ENCODE measurements at regions not wholly inside any gene's neighbourhood (a gene's known extent, or its start where the extent isn't known, plus 50 kb on each side); places are given as distances from the start of the nearest gene placed in this dataset.

- no peak overlapping the region for H3K9ac ChIP-seq (ENCODE audit: low read length)
- no peaks in the 10 kb centered on the region for H3K36me3 ChIP-seq (ENCODE audit: insufficient read depth, low read length)
- no peak overlapping the region for H3K4me3 ChIP-seq (ENCODE audit: low read depth in 1 of 2, low read length in 2 of 2)
- H3K4me1 ChIP-seq (ENCODE audit: insufficient read depth, low read length): no peaks in the 10 kb centered on the region
- H3K27me3 ChIP-seq (ENCODE audit: control insufficient read depth in 1 of 2, insufficient read depth in 2 of 2, low read length in 2 of 2): no peaks in the 10 kb centered on the region
- no peak overlapping the region for H3K27ac ChIP-seq (ENCODE audit: low read depth, low read length)
- no peaks in the 10 kb centered on the region for H3K9me3 ChIP-seq (ENCODE audit: low read length)
These were observed 235.4 kb upstream of the SESN3 start for GRCh38 chr11:95466416-95466815.

GRCh38 chr11:95465887-95466286 is 234.9 kb upstream of the SESN3 start:
- Histone ChIP-seq H3K27me3 (ENCODE audit: control insufficient read depth in 1 of 2, insufficient read depth in 2 of 2, low read length in 2 of 2) (no peaks in the 10 kb centered on the region), H3K9me3 (ENCODE audit: low read length) (no peaks in the 10 kb centered on the region), H3K4me1 (ENCODE audit: insufficient read depth, low read length) (no peaks in the 10 kb centered on the region), H3K9ac (ENCODE audit: low read length) (no peak overlapping the region), H3K27ac (ENCODE audit: low read depth, low read length) (no peak overlapping the region), H3K36me3 (ENCODE audit: insufficient read depth, low read length) (no peaks in the 10 kb centered on the region), H3K4me3 (ENCODE audit: low read depth in 1 of 2, low read length in 2 of 2) (no peak overlapping the region)

GRCh38 chr11:95461858-95462257 is 230.9 kb upstream of the SESN3 start:
- no peaks in the 10 kb centered on the region for H3K36me3 ChIP-seq (ENCODE audit: insufficient read depth, low read length)
- no peaks in the 10 kb centered on the region for H3K9me3 ChIP-seq (ENCODE audit: low read length)
- H3K4me1 ChIP-seq (ENCODE audit: insufficient read depth, low read length): peaks cover 9% of the 10 kb centered on the region
- no peaks in the 10 kb centered on the region for H3K27me3 ChIP-seq (ENCODE audit: control insufficient read depth in 1 of 2, insufficient read depth in 2 of 2, low read length in 2 of 2)
- H3K27ac ChIP-seq (ENCODE audit: low read depth, low read length): no peak overlapping the region
- H3K4me3 ChIP-seq (ENCODE audit: low read depth in 1 of 2, low read length in 2 of 2): no peak overlapping the region
- H3K9ac ChIP-seq (ENCODE audit: low read length): no peak overlapping the region

- no peaks in the 10 kb centered on the region for H3K27me3 ChIP-seq (ENCODE audit: control insufficient read depth in 1 of 2, insufficient read depth in 2 of 2, low read length in 2 of 2)
- H3K4me3 ChIP-seq (ENCODE audit: low read depth in 1 of 2, low read length in 2 of 2): no peak overlapping the region
- no peaks in the 10 kb centered on the region for H3K36me3 ChIP-seq (ENCODE audit: insufficient read depth, low read length)
- peaks cover 9% of the 10 kb centered on the region for H3K4me1 ChIP-seq (ENCODE audit: insufficient read depth, low read length)
- no peak overlapping the region for H3K9ac ChIP-seq (ENCODE audit: low read length)
- H3K9me3 ChIP-seq (ENCODE audit: low read length): no peaks in the 10 kb centered on the region
- no peak overlapping the region for H3K27ac ChIP-seq (ENCODE audit: low read depth, low read length)
These were observed 230.3 kb upstream of the SESN3 start for GRCh38 chr11:95461348-95461747.

GRCh38 chr11:95459291-95460042 is 228.5 kb upstream of the SESN3 start:
- H3K36me3 ChIP-seq (ENCODE audit: insufficient read depth, low read length): no peaks in the 10 kb centered on the region
- peaks cover 9% of the 10 kb centered on the region for H3K4me1 ChIP-seq (ENCODE audit: insufficient read depth, low read length)
- no peaks in the 10 kb centered on the region for H3K27me3 ChIP-seq (ENCODE audit: control insufficient read depth in 1 of 2, insufficient read depth in 2 of 2, low read length in 2 of 2)
- H3K4me3 ChIP-seq (ENCODE audit: low read depth in 1 of 2, low read length in 2 of 2): no peak overlapping the region
- H3K9ac ChIP-seq (ENCODE audit: low read length): no peak overlapping the region
- H3K9me3 ChIP-seq (ENCODE audit: low read length): no peaks in the 10 kb centered on the region
- H3K27ac ChIP-seq (ENCODE audit: low read depth, low read length): no peak overlapping the region

- H3K9me3 ChIP-seq (ENCODE audit: low read length): no peaks in the 10 kb centered on the region
- no peak overlapping the region for H3K27ac ChIP-seq (ENCODE audit: low read depth, low read length)
- no peaks in the 10 kb centered on the region for H3K27me3 ChIP-seq (ENCODE audit: control insufficient read depth in 1 of 2, insufficient read depth in 2 of 2, low read length in 2 of 2)
- H3K36me3 ChIP-seq (ENCODE audit: insufficient read depth, low read length): no peaks in the 10 kb centered on the region
- H3K4me3 ChIP-seq (ENCODE audit: low read depth in 1 of 2, low read length in 2 of 2): no peak overlapping the region
- H3K4me1 ChIP-seq (ENCODE audit: insufficient read depth, low read length): peaks cover 9% of the 10 kb centered on the region
- H3K9ac ChIP-seq (ENCODE audit: low read length): no peak overlapping the region
These were observed 225.9 kb upstream of the SESN3 start for GRCh38 chr11:95456714-95457491.

- Histone ChIP-seq H3K9ac (ENCODE audit: low read length) (no peak overlapping the region), H3K4me1 (ENCODE audit: insufficient read depth, low read length) (peaks cover 9% of the 10 kb centered on the region), H3K36me3 (ENCODE audit: insufficient read depth, low read length) (no peaks in the 10 kb centered on the region), H3K9me3 (ENCODE audit: low read length) (no peaks in the 10 kb centered on the region), H3K27me3 (ENCODE audit: control insufficient read depth in 1 of 2, insufficient read depth in 2 of 2, low read length in 2 of 2) (no peaks in the 10 kb centered on the region), H3K4me3 (ENCODE audit: low read depth in 1 of 2, low read length in 2 of 2) (no peak overlapping the region), H3K27ac (ENCODE audit: low read depth, low read length) (no peak overlapping the region)
These were observed 224.4 kb upstream of the SESN3 start for GRCh38 chr11:95455228-95455970.

GRCh38 chr11:95453616-95454171 is 222.7 kb upstream of the SESN3 start:
- Histone ChIP-seq H3K4me3 (ENCODE audit: low read depth in 1 of 2, low read length in 2 of 2) (no peak overlapping the region), H3K36me3 (ENCODE audit: insufficient read depth, low read length) (no peaks in the 10 kb centered on the region), H3K9me3 (ENCODE audit: low read length) (no peaks in the 10 kb centered on the region), H3K27me3 (ENCODE audit: control insufficient read depth in 1 of 2, insufficient read depth in 2 of 2, low read length in 2 of 2) (no peaks in the 10 kb centered on the region), H3K27ac (ENCODE audit: low read depth, low read length) (no peak overlapping the region), H3K4me1 (ENCODE audit: insufficient read depth, low read length) (no peaks in the 10 kb centered on the region), H3K9ac (ENCODE audit: low read length) (no peak overlapping the region)

- H3K36me3 ChIP-seq (ENCODE audit: insufficient read depth, low read length): no peaks in the 10 kb centered on the region
- no peaks in the 10 kb centered on the region for H3K9me3 ChIP-seq (ENCODE audit: low read length)
- H3K27me3 ChIP-seq (ENCODE audit: control insufficient read depth in 1 of 2, insufficient read depth in 2 of 2, low read length in 2 of 2): no peaks in the 10 kb centered on the region
- H3K4me3 ChIP-seq (ENCODE audit: low read depth in 1 of 2, low read length in 2 of 2): no peak overlapping the region
- no peak overlapping the region for H3K27ac ChIP-seq (ENCODE audit: low read depth, low read length)
- no peaks in the 10 kb centered on the region for H3K4me1 ChIP-seq (ENCODE audit: insufficient read depth, low read length)
- no peak overlapping the region for H3K9ac ChIP-seq (ENCODE audit: low read length)
These were observed 220.7 kb upstream of the SESN3 start for GRCh38 chr11:95451682-95452081.

GRCh38 chr11:95451261-95451660 is 220.3 kb upstream of the SESN3 start:
- Histone ChIP-seq H3K9me3 (ENCODE audit: low read length) (no peaks in the 10 kb centered on the region), H3K27ac (ENCODE audit: low read depth, low read length) (no peak overlapping the region), H3K36me3 (ENCODE audit: insufficient read depth, low read length) (no peaks in the 10 kb centered on the region), H3K4me1 (ENCODE audit: insufficient read depth, low read length) (no peaks in the 10 kb centered on the region), H3K9ac (ENCODE audit: low read length) (no peak overlapping the region), H3K4me3 (ENCODE audit: low read depth in 1 of 2, low read length in 2 of 2) (no peak overlapping the region), H3K27me3 (ENCODE audit: control insufficient read depth in 1 of 2, insufficient read depth in 2 of 2, low read length in 2 of 2) (no peaks in the 10 kb centered on the region)

- Histone ChIP-seq H3K9me3 (ENCODE audit: low read length) (no peaks in the 10 kb centered on the region), H3K4me1 (ENCODE audit: insufficient read depth, low read length) (no peaks in the 10 kb centered on the region), H3K36me3 (ENCODE audit: insufficient read depth, low read length) (no peaks in the 10 kb centered on the region), H3K9ac (ENCODE audit: low read length) (no peak overlapping the region), H3K4me3 (ENCODE audit: low read depth in 1 of 2, low read length in 2 of 2) (no peak overlapping the region), H3K27ac (ENCODE audit: low read depth, low read length) (no peak overlapping the region), H3K27me3 (ENCODE audit: control insufficient read depth in 1 of 2, insufficient read depth in 2 of 2, low read length in 2 of 2) (no peaks in the 10 kb centered on the region)
These were observed 219.6 kb upstream of the SESN3 start for GRCh38 chr11:95450547-95451123.

Measured in muscle layer of colon (tissue), 2 donors.